Peyer's patch (tissue), 4 donors: ENCODE measurements at regions not wholly inside any gene's neighbourhood (a gene's known extent, or its start where the extent isn't known, plus 50 kb on each side); places are given as distances from the start of the nearest gene placed in this dataset.

Source experiments
- CTCF ChIP-seq, 6 experiments: fragments of 450-650 bp in 4 of 6; fragments of 200-600 bp in 2 of 6; sonication (generic) in 1 of 6; IDR thresholded peaks; one replicate each; pipeline ENCODE4 v1.5.1; 2017 to 2019; ENCODE audit warnings: antibody characterized with exemption in 6 of 6, mild to moderate bottlenecking in 3 of 6, moderate library complexity in 1 of 6
- POLR2A ChIP-seq, 2 donors: fragments of 450-650 bp; IDR thresholded peaks; one replicate each; pipeline ENCODE4 v1.5.1; 2017; ENCODE audit warnings: antibody characterized with exemption in 2 of 2, mild to moderate bottlenecking in 2 of 2, moderate library complexity in 2 of 2

GRCh38 chr12:87363497-87364084 lies 665.6 kb downstream of the C12orf50 start:
- TF ChIP-seq CTCF (IDR thresholded peaks at IDR 0.05) (no peak), POLR2A (IDR thresholded peaks at IDR 0.05) (no peak)
